ENCODE measurements at regions not wholly inside any gene's neighbourhood (a gene's known extent, or its start where the extent isn't known, plus 50 kb on each side); places are given as distances from the start of the nearest gene placed in this dataset.

DNA sequence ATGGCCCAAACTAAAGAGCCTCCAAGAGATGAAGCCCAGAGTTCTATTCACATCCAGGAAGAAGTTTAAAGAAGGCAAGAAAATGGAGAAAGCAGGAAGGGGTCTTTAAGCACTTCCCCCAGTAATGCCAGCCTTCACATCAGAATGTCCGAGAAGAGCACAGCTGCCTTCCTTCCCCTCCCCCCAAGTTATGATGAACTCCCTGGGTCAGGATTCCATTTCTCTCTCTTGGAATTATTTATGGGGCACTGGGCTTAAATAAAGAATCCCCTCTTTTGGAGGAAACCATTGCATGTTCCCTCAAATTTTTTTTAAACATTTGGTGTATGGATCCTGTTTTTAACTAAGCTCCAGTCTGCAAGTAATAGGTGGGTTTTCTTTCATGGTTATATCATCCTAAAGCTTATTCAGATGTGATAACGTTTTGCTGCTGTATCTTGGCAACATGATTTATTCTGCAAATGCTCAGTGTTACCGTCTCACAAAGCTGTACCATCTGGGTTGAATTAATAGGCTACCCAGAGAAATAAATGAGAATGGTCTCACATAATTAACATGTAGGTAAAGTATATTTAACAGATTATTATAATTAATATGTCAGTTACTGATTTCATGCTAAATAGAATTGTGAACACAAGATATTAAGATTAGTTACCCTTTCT, 160.9 kb upstream of the TOX3 start:
- TF ChIP-seq, protein P1, sequence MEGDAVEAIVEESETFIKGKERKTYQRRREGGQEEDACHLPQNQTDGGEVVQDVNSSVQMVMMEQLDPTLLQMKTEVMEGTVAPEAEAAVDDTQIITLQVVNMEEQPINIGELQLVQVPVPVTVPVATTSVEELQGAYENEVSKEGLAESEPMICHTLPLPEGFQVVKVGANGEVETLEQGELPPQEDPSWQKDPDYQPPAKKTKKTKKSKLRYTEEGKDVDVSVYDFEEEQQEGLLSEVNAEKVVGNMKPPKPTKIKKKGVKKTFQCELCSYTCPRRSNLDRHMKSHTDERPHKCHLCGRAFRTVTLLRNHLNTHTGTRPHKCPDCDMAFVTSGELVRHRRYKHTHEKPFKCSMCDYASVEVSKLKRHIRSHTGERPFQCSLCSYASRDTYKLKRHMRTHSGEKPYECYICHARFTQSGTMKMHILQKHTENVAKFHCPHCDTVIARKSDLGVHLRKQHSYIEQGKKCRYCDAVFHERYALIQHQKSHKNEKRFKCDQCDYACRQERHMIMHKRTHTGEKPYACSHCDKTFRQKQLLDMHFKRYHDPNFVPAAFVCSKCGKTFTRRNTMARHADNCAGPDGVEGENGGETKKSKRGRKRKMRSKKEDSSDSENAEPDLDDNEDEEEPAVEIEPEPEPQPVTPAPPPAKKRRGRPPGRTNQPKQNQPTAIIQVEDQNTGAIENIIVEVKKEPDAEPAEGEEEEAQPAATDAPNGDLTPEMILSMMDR (IDR thresholded peaks at IDR 0.05): no peak
- TF ChIP-seq POLR2A (IDR thresholded peaks at IDR 0.05): no peak
